ENCODE measurements at regions not wholly inside any gene's neighbourhood (a gene's known extent, or its start where the extent isn't known, plus 50 kb on each side); places are given as distances from the start of the nearest gene placed in this dataset.

DNA sequence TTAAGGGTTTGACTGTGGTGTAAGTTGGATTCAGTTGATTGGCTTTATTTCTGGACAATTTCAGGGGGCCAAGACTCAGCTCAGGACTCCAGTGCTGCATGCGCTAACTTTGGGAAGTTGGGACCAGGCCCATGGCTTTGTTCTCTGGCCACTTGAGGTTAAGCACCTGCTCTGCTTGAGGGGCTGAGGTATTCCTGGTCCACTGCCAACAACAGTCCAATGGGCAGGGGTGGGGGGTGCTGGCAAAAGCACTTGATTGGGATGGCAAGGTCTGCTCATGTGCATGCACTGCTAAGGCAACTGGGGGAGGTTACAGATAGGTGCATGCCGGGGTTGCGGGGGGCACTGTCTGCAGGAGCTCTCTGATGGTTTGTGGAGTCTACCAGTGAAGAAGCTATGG lies 52.6 kb upstream of the ASB17 start:
- DNase-seq (ENCODE audit: low read depth in 4 of 4, low spot score in 3 of 4): no peak

DNA sequence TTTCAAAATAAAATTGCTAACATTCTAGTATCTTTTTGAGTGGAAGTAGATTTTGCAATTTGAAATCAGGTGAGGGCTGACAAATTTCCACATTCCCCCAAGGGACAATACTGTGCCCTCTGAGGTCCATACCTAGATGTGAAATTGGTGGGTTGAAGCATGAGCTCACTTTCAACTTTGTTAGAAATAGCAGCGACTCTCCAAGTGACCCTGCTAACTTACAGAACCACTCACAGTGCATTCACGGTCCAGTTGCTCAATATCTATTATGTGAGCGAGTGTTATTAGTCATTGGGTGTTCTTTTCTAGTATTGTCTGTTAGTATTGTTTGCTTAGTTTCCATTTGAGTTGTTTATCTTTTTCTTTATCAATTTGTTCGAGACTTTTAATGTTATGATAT lies 53.6 kb upstream of the ASB17 start:
- DNase-seq (ENCODE audit: low read depth in 4 of 4, low spot score in 3 of 4): no peak

GRCh38 chr1:75986478-75986877 lies 54.3 kb upstream of the ASB17 start:
- DNase-seq (ENCODE audit: low read depth in 4 of 4, low spot score in 3 of 4): no peak

- no peak for DNase-seq (ENCODE audit: low read depth in 4 of 4, low spot score in 3 of 4)
Observed at GRCh38 chr1:75989121-75989520, 56.9 kb upstream of the ASB17 start.

GRCh38 chr1:75990686-75991085 lies 58.5 kb upstream of the ASB17 start:
- no peak for DNase-seq (ENCODE audit: low read depth in 4 of 4, low spot score in 3 of 4)

- peak; percentile 77 to 84 (median 80) for DNase-seq (ENCODE audit: low read depth in 4 of 4, low spot score in 3 of 4)
Observed at GRCh38 chr1:75991497-75992114, 59.4 kb upstream of the ASB17 start.

- DNase-seq (ENCODE audit: low read depth in 4 of 4, low spot score in 3 of 4): no peak
Observed at GRCh38 chr1:75992312-75992711, 60.1 kb upstream of the ASB17 start.

GRCh38 chr1:75993661-75994060 lies 61.5 kb upstream of the ASB17 start:
- DNase-seq (ENCODE audit: low read depth in 4 of 4, low spot score in 3 of 4): no peak

- DNase-seq (ENCODE audit: low read depth in 4 of 4, low spot score in 3 of 4): no peak
Observed at GRCh38 chr1:75996196-75996595, 64.0 kb upstream of the ASB17 start.

DNA sequence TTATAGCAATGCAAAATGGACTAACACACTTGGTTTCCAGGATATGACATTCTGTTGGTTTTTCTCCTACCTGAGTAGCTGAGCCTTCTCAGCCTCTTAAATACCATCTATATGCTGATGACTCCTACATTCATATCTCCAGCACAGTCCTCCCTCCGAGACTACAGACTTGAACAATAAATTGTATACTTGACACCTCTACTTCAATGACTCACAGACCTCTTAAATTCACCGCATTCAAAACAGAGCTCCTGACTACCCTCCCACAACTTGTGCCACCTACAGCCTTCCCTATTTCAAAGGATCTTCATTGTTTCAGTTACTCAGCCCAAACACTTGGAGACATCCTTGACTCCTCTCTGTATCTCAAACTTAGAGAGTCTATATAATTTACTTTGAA lies 66.8 kb upstream of the ASB17 start:
- no peak for DNase-seq (ENCODE audit: low read depth in 4 of 4, low spot score in 3 of 4)

- no peak for DNase-seq (ENCODE audit: low read depth in 4 of 4, low spot score in 3 of 4)
Observed at GRCh38 chr1:76003946-76004345, 70.6 kb upstream of the ST6GALNAC3 start.

DNA sequence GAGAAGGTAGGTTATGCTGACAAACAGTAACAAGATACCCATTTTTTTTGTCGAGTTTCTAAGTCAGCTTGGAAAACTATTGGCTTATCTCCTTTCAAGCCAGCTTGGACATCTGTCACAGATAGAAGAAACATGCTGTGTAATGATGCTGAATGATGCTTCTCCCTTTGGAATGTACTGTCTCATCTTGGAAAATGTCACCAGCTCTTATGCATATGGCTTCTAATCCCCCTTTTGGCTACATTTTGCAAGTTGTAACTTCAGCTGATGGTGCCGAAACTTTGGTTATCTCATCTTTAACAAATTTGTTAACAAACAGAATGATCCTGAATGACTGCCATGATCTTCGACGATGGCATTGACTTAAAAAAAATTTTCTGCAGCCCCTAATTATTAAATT lies 68.8 kb upstream of the ST6GALNAC3 start:
- DNase-seq (ENCODE audit: low read depth in 4 of 4, low spot score in 3 of 4): no peak

- DNase-seq (ENCODE audit: low read depth in 4 of 4, low spot score in 3 of 4): no peak
Observed at GRCh38 chr1:76006234-76006633, 68.3 kb upstream of the ST6GALNAC3 start.

DNA sequence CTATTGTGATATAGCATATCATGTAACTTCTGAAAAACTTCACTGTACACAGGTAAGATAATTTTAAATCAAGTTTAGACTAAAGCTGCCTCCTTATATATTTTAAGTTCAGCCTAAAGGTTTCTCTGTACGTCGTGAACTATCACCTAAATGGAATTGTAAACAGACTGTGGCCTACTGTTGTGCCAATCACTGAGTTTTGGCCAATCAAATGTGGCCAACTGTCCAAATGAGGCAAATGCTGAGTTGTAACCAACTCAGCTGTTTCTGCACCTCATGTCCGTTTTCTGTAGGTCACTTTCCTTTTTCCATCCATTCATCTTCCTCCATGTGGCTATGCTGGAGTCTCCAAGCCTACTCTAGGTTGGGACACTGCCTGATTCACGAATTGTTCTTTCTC lies 63.7 kb upstream of the ST6GALNAC3 start:
- no peak for DNase-seq (ENCODE audit: low read depth in 4 of 4, low spot score in 3 of 4)

DNA sequence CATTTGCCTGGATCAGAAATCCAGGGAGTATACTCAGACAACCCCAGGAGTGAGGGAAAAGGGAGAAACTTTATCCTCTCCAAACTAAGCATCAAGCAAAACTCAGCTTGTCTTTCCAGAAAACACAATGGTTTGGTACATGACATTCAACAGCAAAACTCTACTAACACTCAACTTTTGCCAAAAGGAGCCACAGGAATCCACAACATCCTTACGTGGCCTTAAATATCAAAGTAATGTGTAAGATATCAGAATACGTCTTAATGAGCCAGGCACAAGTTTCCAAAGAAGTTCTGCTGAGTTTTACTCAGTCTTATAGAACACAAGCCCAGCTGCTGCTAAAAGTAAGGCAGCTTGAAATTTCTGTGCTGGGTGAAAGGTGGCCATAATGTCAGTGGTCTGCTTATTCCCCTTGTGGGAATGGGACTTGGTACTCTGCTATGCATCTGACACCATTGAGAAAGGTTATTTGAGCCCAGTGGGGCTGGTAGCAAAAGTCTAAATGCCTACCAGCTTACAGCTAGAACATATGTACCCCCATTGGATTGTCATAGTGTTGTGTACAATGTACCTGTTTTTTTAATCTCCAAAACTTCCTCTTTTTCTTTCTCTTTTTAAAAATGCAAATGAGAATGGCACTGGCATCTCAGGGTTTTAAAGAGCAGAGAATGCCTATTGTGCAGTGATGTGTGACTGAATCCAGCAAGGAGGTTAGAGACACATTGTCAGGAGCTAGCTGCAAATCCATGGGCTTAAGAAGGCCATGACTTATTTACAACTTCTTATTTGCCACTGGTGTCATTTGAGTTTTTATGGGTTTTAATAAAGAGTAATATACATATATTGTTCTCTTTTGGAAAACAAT lies 62.0 kb upstream of the ST6GALNAC3 start:
- DNase-seq (ENCODE audit: low read depth in 4 of 4, low spot score in 3 of 4): peak in 1 of 4 donors; percentile 10

GRCh38 chr1:76013206-76013581 lies 61.4 kb upstream of the ST6GALNAC3 start:
- no peak for DNase-seq (ENCODE audit: low read depth in 4 of 4, low spot score in 3 of 4)

GRCh38 chr1:76015478-76016103 lies 59.0 kb upstream of the ST6GALNAC3 start:
- no peak for DNase-seq (ENCODE audit: low read depth in 4 of 4, low spot score in 3 of 4)

- no peak for DNase-seq (ENCODE audit: low read depth in 4 of 4, low spot score in 3 of 4)
Observed at GRCh38 chr1:76018045-76018444, 56.5 kb upstream of the ST6GALNAC3 start.

- no peak for DNase-seq (ENCODE audit: low read depth in 4 of 4, low spot score in 3 of 4)
Observed at GRCh38 chr1:76021846-76022245, 52.7 kb upstream of the ST6GALNAC3 start.

- no peak for DNase-seq (ENCODE audit: low read depth in 4 of 4, low spot score in 3 of 4)
Observed at GRCh38 chr1:76023669-76024435, 50.7 kb upstream of the ST6GALNAC3 start.
